Activated CD4-positive, alpha-beta T cell treated with anti-CD3 and anti-CD28 coated beads, Interleukin-2, Interleukin-6, amounts not matched to agents 100 ng/mL and 50 ng/mL, durations not matched to agents 16 hours and 8 hours (primary cell): ENCODE measurements at regions not wholly inside any gene's neighbourhood (a gene's known extent, or its start where the extent isn't known, plus 50 kb on each side); places are given as distances from the start of the nearest gene placed in this dataset.

ENCODE experiments used
- DNase-seq: peaks from one replicate; pipeline ENCODE4 v3.0.0-alpha.2; 2020

DNA sequence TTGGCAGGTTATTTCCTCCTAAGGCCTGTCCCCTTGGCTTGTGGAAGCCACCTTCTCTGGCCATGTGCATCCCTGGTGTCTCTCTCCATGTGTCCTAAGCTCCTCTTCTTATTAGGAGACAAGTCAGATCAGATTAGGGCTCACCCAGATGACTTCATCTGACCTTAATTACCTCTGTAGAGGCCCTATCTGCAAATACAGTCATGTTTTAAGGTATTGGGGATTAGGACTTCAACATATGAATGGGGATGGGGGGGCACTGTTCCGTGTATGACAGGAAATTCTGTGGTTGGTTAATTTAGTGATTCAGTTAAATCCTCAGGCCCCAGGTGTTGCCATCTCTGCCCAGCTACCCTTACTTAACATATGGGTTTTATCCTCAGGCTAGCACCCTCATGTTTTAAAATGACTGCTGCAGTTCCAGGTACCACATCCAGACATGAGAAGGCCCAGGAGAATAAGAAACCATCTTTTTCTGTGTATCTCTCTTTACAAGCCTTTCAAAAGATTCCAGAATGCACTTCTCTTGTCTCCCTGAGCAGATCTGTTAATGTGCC, 51.9 kb upstream of the RAI14 start:
- DNase-seq, result no peak

DNA sequence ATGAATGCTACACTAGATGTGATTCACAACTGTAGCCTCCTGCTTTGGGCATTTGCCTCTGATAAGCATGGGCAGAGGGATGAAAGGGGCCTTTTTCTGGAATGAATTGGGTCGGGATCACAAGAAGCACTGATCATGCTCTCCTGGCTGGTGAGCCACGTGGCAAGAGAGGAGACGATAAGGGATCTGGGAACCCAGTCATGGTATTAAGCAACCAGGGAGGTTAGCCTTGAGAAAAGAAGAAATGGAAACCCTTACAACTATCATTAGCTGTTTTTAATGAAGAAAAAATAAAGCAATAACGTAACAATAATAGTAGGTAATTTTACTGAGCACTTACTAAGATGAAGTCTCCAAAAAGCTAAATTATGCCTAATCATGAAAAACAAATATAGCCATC, 50.0 kb upstream of the RAI14 start:
- DNase-seq, result no peak
